ENCODE measurements at regions not wholly inside any gene's neighbourhood (a gene's known extent, or its start where the extent isn't known, plus 50 kb on each side); places are given as distances from the start of the nearest gene placed in this dataset.
A peak's percentile ranks its signal among the peaks of the same experiment; 100 is the strongest.

- Histone ChIP-seq H3K9ac (ENCODE audit: low read depth in 2 of 2, low read length in 2 of 2) (no peak overlapping the region), H3K27me3 (no peaks in the 10 kb centered on the region), H3K4me1 (no peaks in the 10 kb centered on the region), H3K36me3 (no peaks in the 10 kb centered on the region), H3K27ac (no peak overlapping the region), H3K4me3 (no peak overlapping the region), H3K9me3 (no peaks in the 10 kb centered on the region)
- TF ChIP-seq, protein P1, sequence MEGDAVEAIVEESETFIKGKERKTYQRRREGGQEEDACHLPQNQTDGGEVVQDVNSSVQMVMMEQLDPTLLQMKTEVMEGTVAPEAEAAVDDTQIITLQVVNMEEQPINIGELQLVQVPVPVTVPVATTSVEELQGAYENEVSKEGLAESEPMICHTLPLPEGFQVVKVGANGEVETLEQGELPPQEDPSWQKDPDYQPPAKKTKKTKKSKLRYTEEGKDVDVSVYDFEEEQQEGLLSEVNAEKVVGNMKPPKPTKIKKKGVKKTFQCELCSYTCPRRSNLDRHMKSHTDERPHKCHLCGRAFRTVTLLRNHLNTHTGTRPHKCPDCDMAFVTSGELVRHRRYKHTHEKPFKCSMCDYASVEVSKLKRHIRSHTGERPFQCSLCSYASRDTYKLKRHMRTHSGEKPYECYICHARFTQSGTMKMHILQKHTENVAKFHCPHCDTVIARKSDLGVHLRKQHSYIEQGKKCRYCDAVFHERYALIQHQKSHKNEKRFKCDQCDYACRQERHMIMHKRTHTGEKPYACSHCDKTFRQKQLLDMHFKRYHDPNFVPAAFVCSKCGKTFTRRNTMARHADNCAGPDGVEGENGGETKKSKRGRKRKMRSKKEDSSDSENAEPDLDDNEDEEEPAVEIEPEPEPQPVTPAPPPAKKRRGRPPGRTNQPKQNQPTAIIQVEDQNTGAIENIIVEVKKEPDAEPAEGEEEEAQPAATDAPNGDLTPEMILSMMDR (IDR thresholded peaks at IDR 0.05) = peak; percentile 42
- DNase-seq = no peak
- intact Hi-C loops (cut with DNase I) = loop anchor here (5.0 to 10.0 kb wide), 2 partner anchors 381 to 444 kb away; partner anchors contain the start of gene DIO3
These were observed 280.0 kb upstream of the RTL1 start for GRCh38 chr14:101183376-101184103.

GRCh38 chr14:101184104-101184455 lies 280.6 kb upstream of the RTL1 start:
- H3K27ac ChIP-seq = no peak overlapping the region
- no peak overlapping the region for H3K9ac ChIP-seq (ENCODE audit: low read depth in 2 of 2, low read length in 2 of 2)
- no peak for DNase-seq
- TF ChIP-seq, protein P1 (IDR thresholded peaks at IDR 0.05) = no peak
- H3K27me3 ChIP-seq = no peaks in the 10 kb centered on the region
- no peaks in the 10 kb centered on the region for H3K36me3 ChIP-seq
- H3K4me1 ChIP-seq = no peaks in the 10 kb centered on the region
- intact Hi-C loops (cut with DNase I) = loop anchor here (5.0 to 10.0 kb wide), 2 partner anchors 381 to 443 kb away; partner anchors contain the start of gene DIO3
- no peaks in the 10 kb centered on the region for H3K9me3 ChIP-seq
- no peak overlapping the region for H3K4me3 ChIP-seq

GRCh38 chr14:101184572-101184971 lies 281.1 kb upstream of the RTL1 start:
- Histone ChIP-seq H3K9me3 (no peaks in the 10 kb centered on the region), H3K36me3 (no peaks in the 10 kb centered on the region), H3K4me1 (no peaks in the 10 kb centered on the region), H3K4me3 (no peak overlapping the region), H3K27me3 (no peaks in the 10 kb centered on the region), H3K27ac (no peak overlapping the region), H3K9ac (ENCODE audit: low read depth in 2 of 2, low read length in 2 of 2) (no peak overlapping the region)
- intact Hi-C loops (cut with DNase I) = loop anchor here (5.0 to 10.0 kb wide), 2 partner anchors 380 to 443 kb away; partner anchors contain the start of gene DIO3
- no peak for DNase-seq
- TF ChIP-seq, protein P1 (IDR thresholded peaks at IDR 0.05) = no peak

DNA sequence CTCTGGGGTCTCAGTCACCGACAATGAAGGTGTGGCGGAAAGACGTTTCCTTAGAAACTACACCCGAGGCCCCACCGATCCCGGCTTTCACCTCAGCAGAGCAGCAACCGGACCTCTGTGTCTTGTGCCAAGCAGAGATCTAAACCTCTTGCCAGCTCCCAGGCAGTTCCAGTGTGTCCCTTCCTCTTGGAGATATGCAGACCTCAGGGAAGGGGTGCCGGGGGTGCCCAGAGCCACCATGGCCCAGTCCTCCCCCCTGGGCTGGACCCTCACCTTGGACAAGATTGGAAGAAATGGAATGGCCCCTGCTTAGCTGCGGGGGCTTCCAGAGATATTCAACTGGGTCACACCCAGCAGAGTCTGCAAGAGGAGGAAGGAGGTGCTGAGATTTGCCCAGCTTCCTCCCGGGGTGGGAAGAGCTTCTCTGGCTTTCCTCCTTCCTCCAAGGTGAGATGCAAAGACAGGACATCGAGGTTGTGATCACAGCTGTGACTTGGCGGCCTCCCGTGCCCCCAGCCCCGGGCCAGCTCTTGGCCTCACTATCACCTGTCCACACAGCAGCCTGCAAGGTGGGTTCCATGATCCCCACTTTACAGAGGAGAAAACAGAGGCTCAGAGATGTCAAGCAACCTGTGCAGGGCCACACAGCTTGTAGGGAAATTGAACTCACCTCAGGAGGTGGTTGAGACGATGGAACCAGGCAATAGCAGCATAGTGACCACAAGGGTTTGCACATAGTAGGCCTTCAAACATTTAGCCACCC lies 281.7 kb upstream of the RTL1 start:
- DNase-seq = no peak
- H3K27me3 ChIP-seq = no peaks in the 10 kb centered on the region
- no peak overlapping the region for H3K4me3 ChIP-seq
- H3K9ac ChIP-seq (ENCODE audit: low read depth in 2 of 2, low read length in 2 of 2) = no peak overlapping the region
- intact Hi-C loops (cut with DNase I) = loop anchor here (10.0 kb wide), 1 partner anchor 380 kb away; the partner anchor contains the start of gene DIO3
- no peaks in the 10 kb centered on the region for H3K36me3 ChIP-seq
- no peak overlapping the region for H3K27ac ChIP-seq
- TF ChIP-seq, protein P1 (IDR thresholded peaks at IDR 0.05) = no peak
- no peaks in the 10 kb centered on the region for H3K9me3 ChIP-seq
- no peaks in the 10 kb centered on the region for H3K4me1 ChIP-seq

DNA sequence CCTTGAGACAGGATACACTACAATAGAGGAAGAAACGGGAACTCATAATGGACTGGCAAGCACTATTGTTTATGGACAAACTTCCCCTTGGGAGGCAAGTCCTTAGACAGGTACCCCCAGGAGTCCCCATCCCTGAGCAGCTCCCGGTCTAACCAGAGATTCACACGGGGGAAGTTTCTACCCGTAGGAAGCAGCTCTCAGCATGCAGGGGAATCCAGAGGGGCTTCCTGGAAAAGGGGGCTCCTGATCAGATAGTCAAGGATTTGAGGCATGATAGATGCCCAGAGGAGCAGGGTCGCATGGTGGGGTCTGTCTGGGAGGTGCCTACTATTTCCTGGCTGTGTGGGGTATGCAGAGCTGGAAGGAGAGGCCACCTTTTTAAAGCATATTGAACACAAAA lies 282.4 kb upstream of the RTL1 start:
- H3K9ac ChIP-seq (ENCODE audit: low read depth in 2 of 2, low read length in 2 of 2) = no peak overlapping the region
- H3K9me3 ChIP-seq = no peaks in the 10 kb centered on the region
- H3K27me3 ChIP-seq = no peaks in the 10 kb centered on the region
- TF ChIP-seq, protein P1 (IDR thresholded peaks at IDR 0.05) = no peak
- no peaks in the 10 kb centered on the region for H3K4me1 ChIP-seq
- H3K27ac ChIP-seq = no peak overlapping the region
- H3K36me3 ChIP-seq = no peaks in the 10 kb centered on the region
- DNase-seq = no peak
- H3K4me3 ChIP-seq = no peak overlapping the region
- intact Hi-C loops (cut with DNase I) = loop anchor here (10.0 kb wide), 1 partner anchor 379 kb away; the partner anchor contains the start of gene DIO3

All from colonic mucosa (tissue), 4 donors.